HG03457 (cell line): ENCODE measurements at regions not wholly inside any gene's neighbourhood (a gene's known extent, or its start where the extent isn't known, plus 50 kb on each side); places are given as distances from the start of the nearest gene placed in this dataset.
"Not testable (repeated sequence)": the region's sequence is repeated elsewhere in the genome, so short reads cannot be mapped to it uniquely, and the experiment has no call there.

Experiments used
- ATAC-seq: cut with Tn5 transposase; IDR thresholded peaks from one replicate; pipeline ENCODE4 v1.9.1; 2021; ENCODE audit warnings: moderate number of reproducible peaks; ENCODE audit not compliant: unreplicated experiment

DNA sequence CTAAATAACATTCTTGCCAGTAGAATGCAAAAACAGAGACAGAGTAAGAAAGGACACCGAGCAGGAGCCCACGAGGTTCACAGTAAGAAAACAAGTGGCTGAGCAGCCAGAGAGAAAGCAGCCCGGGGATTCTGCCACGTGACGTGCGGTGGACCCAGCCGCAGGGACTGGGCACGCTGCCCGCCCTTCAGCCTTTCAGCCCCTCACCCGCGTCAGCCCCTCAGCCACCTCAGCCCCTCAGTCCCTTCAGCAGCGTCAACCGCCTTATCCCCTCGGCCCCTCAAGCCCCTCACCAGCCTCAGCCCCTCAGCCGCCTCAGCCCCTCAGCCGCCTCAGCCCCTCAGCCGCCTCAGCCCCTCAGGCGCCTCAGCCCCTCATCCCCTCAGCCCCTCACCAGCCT lies 1532.2 kb downstream of the REEP3 start:
- ATAC-seq, result not testable (repeated sequence)

DNA sequence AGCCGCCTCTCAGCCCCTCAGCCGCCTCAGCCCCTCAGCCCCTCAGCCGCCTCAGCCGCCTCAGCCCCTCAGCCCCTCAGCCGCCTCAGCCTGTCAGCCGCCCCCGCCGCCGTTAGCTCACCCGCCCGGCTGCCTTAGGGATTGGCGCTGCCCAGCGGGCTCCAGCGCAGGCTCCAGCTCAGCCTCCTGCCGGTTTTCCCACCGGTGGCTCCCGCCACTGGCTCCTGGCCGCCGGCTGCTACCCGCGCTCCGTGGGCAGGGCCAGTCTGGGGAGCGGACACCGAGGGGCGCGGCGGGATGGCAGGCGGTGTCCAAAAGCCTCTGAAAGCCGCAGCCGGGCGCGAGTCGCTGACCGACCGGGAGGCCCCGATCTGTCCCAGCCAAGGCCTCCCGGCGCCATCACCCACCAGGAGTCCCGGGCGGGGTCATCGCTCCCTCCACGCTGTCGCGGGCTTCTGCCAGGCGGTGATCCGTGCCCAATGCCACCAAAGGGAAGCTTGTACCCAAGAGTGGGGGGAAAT lies 1532.7 kb downstream of the REEP3 start:
- ATAC-seq, result not testable (repeated sequence)

- ATAC-seq, result not testable (repeated sequence)
Measured at GRCh38 chr10:65054701-65055100, 1533.5 kb downstream of the REEP3 start.

GRCh38 chr10:65065278-65065677 lies 1544.1 kb downstream of the REEP3 start:
- no peak for ATAC-seq

- no peak for ATAC-seq
Measured at GRCh38 chr10:65083222-65083621, 1562.0 kb downstream of the REEP3 start.

DNA sequence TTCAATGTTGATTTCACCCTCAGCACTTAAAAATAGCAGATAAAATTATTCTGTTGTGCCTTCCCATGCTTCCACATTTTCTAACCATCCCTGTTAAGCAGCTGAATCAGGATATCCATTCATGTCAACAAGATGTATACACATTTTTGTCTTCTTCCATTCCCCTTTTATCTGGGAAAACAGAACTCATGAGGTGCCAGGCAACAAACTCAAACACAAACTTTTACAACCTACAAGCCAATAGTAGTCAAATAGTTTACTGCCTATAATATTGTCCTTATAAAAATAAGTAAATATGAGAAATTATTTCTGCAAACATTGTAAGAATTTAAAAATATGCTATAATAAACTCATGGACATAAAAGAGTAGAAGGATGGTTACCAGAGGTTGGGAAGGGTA lies 1569.8 kb downstream of the REEP3 start:
- no peak for ATAC-seq

GRCh38 chr10:65100146-65100545 lies 1578.9 kb downstream of the REEP3 start:
- ATAC-seq, result no peak

- not testable (repeated sequence) for ATAC-seq
Measured at GRCh38 chr10:65100881-65101280, 1579.7 kb downstream of the REEP3 start.

- ATAC-seq, result no peak
Measured at GRCh38 chr10:65110009-65110408, 1588.8 kb downstream of the REEP3 start.

- ATAC-seq, result not testable (repeated sequence)
Measured at GRCh38 chr10:65111059-65111458, 1589.9 kb downstream of the REEP3 start.

DNA sequence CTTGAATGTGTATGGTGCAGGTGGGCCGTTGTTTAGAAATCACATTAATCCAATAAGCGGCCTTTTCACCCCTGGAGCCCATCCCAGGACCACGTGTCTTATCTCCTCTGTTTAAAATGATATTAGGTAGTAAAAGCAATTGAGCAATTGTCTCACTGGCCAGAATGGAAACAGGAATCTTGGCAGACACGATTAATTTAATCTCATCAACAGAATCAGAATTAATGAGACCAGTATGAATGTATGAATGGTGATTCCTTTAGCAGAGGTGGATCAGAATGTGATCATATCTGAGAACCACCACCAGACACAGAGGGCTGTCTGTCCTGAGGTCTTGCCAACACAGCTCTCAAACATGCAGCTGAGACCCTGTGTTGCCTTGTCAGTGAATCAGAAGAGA lies 1591.4 kb downstream of the REEP3 start:
- ATAC-seq, result no peak

DNA sequence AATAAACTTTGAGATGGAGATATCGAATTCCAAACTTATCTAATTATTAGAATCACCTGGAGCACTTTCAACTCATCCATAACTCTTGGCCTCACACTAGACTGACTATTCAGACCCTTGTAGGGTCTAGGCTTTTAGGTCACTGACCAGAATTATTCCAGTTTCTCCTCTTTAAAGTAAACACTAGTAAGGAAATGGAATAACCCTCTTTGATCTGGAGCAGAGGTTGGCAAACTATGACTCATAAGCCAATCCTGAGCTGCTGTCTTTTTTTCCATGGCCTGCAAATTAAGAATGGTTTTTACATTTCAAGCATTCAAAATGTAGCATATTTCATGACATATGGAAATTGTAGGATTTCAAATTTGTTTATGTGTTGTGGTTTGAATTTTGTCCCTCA lies 1601.9 kb downstream of the REEP3 start:
- ATAC-seq, result no peak

DNA sequence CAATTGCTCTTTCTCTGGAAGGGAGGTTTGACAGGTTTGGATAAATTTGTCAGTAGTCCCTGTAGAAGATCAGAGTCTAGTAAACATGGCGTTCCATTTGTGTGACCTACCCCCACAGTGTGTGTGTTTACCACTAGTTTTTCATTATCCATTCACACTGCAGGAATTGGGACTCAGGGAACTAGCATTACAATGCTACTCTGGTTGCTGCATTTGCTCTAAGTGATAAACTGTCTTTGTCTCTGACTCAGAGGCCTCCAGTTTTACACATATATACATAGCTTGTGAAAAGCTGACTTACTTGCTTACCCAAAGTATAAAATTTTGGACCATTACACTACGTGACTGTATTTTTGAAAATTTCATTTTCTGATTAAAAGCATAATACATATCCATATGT lies 1604.0 kb downstream of the REEP3 start:
- ATAC-seq, result no peak

- ATAC-seq, result no peak
Measured at GRCh38 chr10:65126288-65126687, 1605.1 kb downstream of the REEP3 start.

GRCh38 chr10:65128277-65128676 lies 1607.1 kb downstream of the REEP3 start:
- ATAC-seq, result no peak

- no peak for ATAC-seq
Measured at GRCh38 chr10:65130162-65130758, 1609.1 kb downstream of the REEP3 start.

- ATAC-seq, result no peak
Measured at GRCh38 chr10:65133652-65134051, 1612.5 kb downstream of the REEP3 start.

GRCh38 chr10:65135508-65135907 lies 1614.3 kb downstream of the REEP3 start:
- no peak for ATAC-seq

DNA sequence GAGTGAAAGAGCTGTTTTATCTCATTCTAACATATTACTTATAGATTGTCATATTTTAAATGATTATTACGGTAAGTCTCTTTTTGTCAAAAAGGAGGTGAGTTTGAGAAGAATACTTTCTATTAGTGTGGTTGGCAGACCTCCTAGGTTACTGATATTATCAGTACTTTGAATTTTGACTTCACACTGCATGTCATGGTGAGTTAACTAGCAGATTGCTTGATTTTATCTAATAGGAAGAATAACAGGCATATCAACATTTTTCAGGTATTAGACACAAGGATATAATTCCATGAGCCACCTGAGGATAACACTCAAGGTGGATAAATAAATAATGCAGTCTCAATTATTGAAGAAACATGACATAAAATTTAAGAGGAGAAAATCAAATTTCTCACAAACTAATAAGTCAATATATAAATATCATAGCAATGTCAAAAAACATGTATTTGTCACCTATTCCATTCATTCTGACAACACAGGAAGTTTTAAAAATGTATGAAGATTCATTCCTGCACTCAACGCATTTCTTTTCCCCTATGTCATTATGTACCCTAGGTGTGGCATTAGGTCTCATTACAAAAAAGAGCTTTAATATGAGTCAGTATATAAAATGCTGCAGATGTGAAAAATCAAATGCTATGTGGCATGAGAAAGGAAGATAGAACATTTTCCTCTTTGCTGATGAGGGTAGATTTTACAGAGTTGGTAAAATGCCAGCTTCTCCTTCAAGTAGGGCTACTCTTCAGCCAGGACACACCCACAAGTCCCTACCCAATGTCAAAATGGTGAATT lies 1621.6 kb downstream of the REEP3 start:
- ATAC-seq, result no peak

DNA sequence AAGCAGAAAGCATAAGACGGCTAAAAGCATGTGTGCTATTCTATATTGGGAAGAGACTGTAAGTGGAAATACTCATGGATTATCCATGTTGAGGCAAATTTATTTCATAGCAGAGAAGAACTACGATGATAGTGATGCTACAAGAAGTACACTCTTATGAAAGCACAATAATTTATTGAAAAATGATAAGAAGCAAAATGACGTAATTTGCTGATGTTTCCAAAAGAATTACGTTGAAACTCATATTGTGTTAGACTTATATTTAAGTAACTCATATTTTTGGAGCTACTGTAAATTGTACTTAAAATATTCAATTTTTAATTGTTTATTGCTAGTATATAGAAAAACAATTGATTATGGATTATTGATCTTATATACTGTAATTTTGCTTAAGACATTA lies 1622.5 kb downstream of the REEP3 start:
- ATAC-seq, result no peak

GRCh38 chr10:65149878-65150277 lies 1628.7 kb downstream of the REEP3 start:
- no peak for ATAC-seq

- ATAC-seq, result no peak
Measured at GRCh38 chr10:65166272-65166671, 1645.1 kb downstream of the REEP3 start.
